ENCODE measurements at regions not wholly inside any gene's neighbourhood (a gene's known extent, or its start where the extent isn't known, plus 50 kb on each side); places are given as distances from the start of the nearest gene placed in this dataset.

- no peak for DNase-seq (ENCODE audit: low read depth in 2 of 2)
Observed at GRCh38 chr9:107118863-107119624, 164.0 kb upstream of the RAD23B start.

DNA sequence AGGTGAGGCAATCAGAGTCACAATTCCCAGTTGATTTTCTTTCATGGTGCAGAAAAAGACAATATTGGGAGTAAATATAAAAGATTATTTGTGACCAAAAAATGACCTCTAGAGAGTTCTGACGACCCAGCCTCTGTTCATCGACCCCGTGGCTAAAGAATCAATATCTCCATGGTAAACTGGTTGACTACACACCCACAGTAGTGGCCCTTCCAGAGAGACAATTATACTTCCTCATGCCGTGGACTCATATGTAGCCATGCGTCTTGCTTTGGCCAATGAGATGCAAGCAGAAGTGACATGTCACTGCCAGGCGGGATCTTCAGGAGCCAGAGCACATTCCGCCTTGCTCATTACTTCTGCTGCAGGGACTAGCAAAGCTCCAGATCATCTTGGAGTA, 163.3 kb upstream of the RAD23B start:
- DNase-seq (ENCODE audit: low read depth in 2 of 2): no peak

DNA sequence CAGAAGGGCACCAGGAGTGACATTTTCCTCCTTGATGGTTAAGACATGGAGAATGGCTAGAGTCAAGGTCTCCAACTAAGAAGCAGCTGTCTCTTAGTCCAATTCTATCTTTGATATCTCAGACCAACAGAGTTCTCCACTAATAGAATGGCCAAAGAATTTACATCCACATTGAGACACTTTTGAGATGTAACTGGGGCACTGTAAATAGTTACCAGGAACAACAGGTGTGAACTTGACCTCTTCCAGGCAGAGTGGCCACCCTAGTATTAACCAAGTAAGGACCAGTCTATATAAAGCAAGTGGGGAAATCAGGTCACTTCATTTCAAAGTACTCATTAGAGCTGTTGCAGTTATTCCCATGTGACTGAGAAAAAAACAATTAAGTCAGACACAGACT, 159.7 kb upstream of the RAD23B start:
- no peak for DNase-seq (ENCODE audit: low read depth in 2 of 2)

DNA sequence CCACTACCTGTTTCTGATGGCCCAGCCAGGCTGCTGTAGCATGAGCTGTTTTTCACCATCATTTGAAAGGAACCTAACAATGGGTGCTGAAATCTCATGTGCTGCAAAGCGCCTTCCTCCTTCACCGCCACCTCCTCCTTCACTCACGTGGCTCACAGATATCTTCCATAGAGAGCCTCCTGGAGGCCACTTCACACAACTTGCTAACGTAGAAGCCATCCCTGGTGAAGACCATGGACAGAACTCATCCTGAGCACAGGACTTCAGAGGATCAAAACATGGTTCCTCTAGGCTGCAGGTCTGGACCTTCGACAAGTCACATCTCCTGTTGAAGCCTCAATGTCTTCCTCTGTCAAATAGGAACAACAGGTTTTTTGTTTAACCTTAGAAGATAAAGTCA, 155.5 kb upstream of the RAD23B start:
- DNase-seq (ENCODE audit: low read depth in 2 of 2): no peak

DNA sequence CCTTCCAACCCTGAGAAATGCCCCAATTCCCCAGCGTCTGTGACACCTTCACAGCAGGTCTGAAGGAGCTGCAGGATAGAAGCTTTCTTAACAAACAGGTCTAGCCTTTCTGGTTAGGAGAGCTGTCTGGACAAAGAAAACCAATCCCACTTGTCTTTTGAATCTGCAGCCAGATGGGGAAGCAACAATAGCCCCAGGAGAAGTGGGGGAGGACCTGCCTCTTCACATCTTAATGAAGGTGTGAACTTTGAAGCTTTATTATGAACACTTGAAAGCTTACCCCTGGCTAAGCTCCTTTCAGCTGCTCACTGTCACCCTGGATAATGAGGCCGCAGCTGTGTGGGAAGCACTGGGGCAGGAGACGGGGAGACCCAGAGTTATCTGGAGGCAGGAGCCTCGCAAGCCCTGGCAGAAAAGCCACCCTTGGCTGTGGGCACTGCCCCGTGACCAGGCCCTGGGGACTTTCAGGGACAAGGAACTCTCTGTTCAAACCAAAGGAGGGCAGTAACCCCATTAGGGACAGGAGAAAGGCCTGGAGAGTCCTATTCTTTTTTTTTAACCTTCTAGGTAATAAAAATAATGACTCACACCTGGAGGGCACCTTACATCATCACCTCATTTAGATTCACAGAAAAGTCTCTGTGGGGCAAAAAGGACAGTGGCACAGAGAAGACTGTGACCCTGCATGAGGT, 151.8 kb upstream of the RAD23B start:
- no peak for DNase-seq (ENCODE audit: low read depth in 2 of 2)

DNA sequence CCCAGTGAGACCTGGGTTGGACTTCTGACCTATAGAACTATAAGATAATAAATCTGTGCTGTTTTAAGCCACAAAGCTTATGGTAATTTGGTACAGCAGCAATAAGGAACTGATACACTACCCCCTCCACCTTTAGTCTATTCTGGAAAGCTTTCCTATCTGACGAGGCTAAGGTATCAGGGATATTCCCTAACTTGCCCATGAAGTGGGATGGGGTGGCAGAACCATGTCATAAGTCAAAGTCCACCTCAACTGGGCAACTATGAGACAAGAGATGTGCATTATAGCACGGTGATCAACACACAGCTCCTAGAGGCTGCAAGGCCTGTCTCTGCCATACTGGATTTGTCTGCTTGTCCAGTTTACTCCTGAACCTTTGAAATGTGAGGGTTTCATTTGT, 146.8 kb upstream of the RAD23B start:
- no peak for DNase-seq (ENCODE audit: low read depth in 2 of 2)

- no peak for DNase-seq (ENCODE audit: low read depth in 2 of 2)
Observed at GRCh38 chr9:107137495-107138202, 145.4 kb upstream of the RAD23B start.

GRCh38 chr9:107138261-107138992, 144.7 kb upstream of the RAD23B start:
- DNase-seq (ENCODE audit: low read depth in 2 of 2): no peak

DNA sequence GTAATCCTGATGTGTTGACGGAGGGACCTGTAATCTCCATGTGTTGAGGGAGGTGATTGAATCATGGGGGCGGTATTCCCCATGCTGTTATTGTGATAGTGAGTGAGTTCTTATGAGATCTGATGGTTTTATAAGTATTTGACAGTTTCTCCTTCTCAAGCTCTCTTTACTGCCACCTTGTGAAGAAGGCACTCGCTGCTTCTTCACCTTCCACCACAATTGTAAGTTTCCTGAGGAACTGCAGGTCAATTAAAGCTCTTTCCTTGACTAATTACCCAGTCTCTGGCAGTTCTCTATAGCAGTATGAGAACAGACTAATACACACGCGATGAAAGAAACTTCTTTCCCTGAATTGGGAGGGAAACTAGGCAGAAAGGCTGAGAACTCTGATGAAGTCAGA, 141.1 kb upstream of the RAD23B start:
- no peak for DNase-seq (ENCODE audit: low read depth in 2 of 2)

- DNase-seq (ENCODE audit: low read depth in 2 of 2): no peak
Observed at GRCh38 chr9:107142430-107142829, 140.6 kb upstream of the RAD23B start.

- DNase-seq (ENCODE audit: low read depth in 2 of 2): no peak
Observed at GRCh38 chr9:107142896-107143603, 140.0 kb upstream of the RAD23B start.

- no peak for DNase-seq (ENCODE audit: low read depth in 2 of 2)
Observed at GRCh38 chr9:107144475-107144874, 138.6 kb upstream of the RAD23B start.

GRCh38 chr9:107147134-107147533, 135.9 kb upstream of the RAD23B start:
- no peak for DNase-seq (ENCODE audit: low read depth in 2 of 2)

DNA sequence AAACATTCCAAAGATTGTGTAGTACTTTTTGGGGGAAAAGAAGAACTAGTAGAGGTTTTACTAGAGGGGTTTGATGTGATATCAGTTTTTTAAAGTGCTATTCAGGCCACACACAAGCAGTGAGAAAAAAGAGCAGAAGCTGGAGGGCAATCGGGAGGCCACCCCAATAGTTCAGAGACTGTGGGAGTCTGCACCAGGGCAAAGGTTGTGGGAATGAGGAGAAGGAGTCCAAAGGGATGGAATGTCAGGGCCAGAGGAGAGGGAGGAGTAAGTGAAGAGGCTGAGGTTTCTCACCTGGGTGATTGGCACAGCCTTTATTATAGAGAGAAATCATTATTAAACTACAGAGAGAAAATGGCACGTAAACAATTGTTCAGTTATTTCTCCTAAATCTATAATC, 134.9 kb upstream of the RAD23B start:
- no peak for DNase-seq (ENCODE audit: low read depth in 2 of 2)

GRCh38 chr9:107149756-107150155, 133.3 kb upstream of the RAD23B start:
- DNase-seq (ENCODE audit: low read depth in 2 of 2): no peak

- no peak for DNase-seq (ENCODE audit: low read depth in 2 of 2)
Observed at GRCh38 chr9:107153336-107153735, 129.7 kb upstream of the RAD23B start.

DNA sequence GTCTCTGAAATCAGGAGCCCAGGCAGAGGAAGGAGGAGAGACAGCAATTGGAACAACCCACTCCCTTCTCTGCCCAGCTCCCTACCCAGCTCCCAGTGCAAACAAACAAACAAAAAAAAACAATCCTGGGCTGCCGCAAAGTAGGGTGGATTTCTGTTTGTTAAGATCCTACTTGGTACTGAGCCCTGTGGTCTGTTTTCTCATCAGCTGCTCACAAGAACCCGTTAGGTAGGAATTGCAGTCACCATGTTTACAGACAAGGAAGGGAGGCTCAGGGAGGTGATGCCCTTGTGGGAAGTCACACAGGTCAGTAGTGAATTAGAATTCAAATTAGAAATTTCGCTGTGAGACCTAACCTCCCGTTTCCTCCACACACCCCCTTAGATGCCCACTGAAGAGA, 128.8 kb upstream of the RAD23B start:
- DNase-seq (ENCODE audit: low read depth in 2 of 2): no peak

GRCh38 chr9:107154766-107155165, 128.3 kb upstream of the RAD23B start:
- no peak for DNase-seq (ENCODE audit: low read depth in 2 of 2)

- DNase-seq (ENCODE audit: low read depth in 2 of 2): no peak
Observed at GRCh38 chr9:107155244-107155817, 127.7 kb upstream of the RAD23B start.

- DNase-seq (ENCODE audit: low read depth in 2 of 2): no peak
Observed at GRCh38 chr9:107158321-107158720, 124.8 kb upstream of the RAD23B start.

- DNase-seq (ENCODE audit: low read depth in 2 of 2): no peak
Observed at GRCh38 chr9:107161338-107161737, 121.7 kb upstream of the RAD23B start.

Measured in activated CD8-positive, alpha-beta memory T cell treated with anti-CD3 and anti-CD28 coated beads for 4 hours (primary cell).